Endodermal cell (in vitro differentiated cells): ENCODE measurements at regions not wholly inside any gene's neighbourhood (a gene's known extent, or its start where the extent isn't known, plus 50 kb on each side); places are given as distances from the start of the nearest gene placed in this dataset.

Experiments used
- DNase-seq: peaks from one replicate; pipeline ENCODE4 v3.0.0-alpha.2; 2017
- H3K27ac ChIP-seq: 2 replicates; pipeline ENCODE4 v1.5.1; 2013; ENCODE audit warnings: mild to moderate bottlenecking, low read depth, low read length, moderate library complexity
- H3K27me3 ChIP-seq: 2 replicates; pipeline ENCODE4 v1.6.1; 2013; ENCODE audit warnings: mild to moderate bottlenecking, low read length, moderate library complexity; ENCODE audit not compliant: insufficient read depth, control insufficient read depth, poor library complexity, severe bottlenecking
- H3K36me3 ChIP-seq: 2 replicates; pipeline ENCODE4 v1.7.0; 2013; ENCODE audit warnings: mild to moderate bottlenecking, low read length, moderate library complexity; ENCODE audit not compliant: control insufficient read depth, insufficient read depth
- H3K4me1 ChIP-seq: one replicate; pipeline ENCODE4 v1.7.0; 2013; ENCODE audit warnings: low read length; ENCODE audit not compliant: control insufficient read depth, insufficient read depth
- H3K4me3 ChIP-seq: 2 replicates; pipeline ENCODE4 v1.5.1; 2013; ENCODE audit warnings: mild to moderate bottlenecking, low read length, moderate library complexity
- H3K9ac ChIP-seq: 2 replicates; pipeline ENCODE4 v1.6.1; 2013; ENCODE audit warnings: mild to moderate bottlenecking, low read length, moderate library complexity; ENCODE audit not compliant: poor library complexity, severe bottlenecking; ENCODE audit errors: extremely low read depth
- H3K9me3 ChIP-seq: 2 replicates; pipeline ENCODE4 v1.6.1; 2013; ENCODE audit warnings: mild to moderate bottlenecking, low read length, moderate library complexity; ENCODE audit not compliant: control insufficient read depth
- H3K27ac Mint-ChIP-seq: 2 replicates; pipeline ENCODE4 v1.8.0; 2020; ENCODE audit warnings: mixed read lengths
- H3K27me3 Mint-ChIP-seq: 2 replicates; pipeline ENCODE4 v1.8.0; 2021; ENCODE audit warnings: mild to moderate bottlenecking, mixed read lengths; ENCODE audit not compliant: insufficient read depth
- H3K36me3 Mint-ChIP-seq: 2 replicates; pipeline ENCODE4 v1.8.0; 2020; ENCODE audit warnings: low read depth, mixed read lengths
- H3K4me1 Mint-ChIP-seq: 2 replicates; pipeline ENCODE4 v1.8.0; 2020; ENCODE audit warnings: mixed read lengths
- H3K4me3 Mint-ChIP-seq: 2 replicates; pipeline ENCODE4 v1.8.0; 2020; ENCODE audit warnings: mild to moderate bottlenecking, moderate library complexity, mixed read lengths
- H3K9me3 Mint-ChIP-seq: 2 replicates; pipeline ENCODE4 v1.8.0; 2020; ENCODE audit warnings: mild to moderate bottlenecking, mixed read lengths
- WGBS, 2 experiments: methylation state at CpG; one replicate each; pipeline versions ENCODE4 v1.1.5 to v1.1.7; 2013; ENCODE audit warnings: missing lambda C conversion rate in 2 of 2, mixed read lengths in 1 of 2; ENCODE audit not compliant: insufficient coverage in 1 of 2, insufficient read length in 1 of 2; 5-methylcytosine and 5-hydroxymethylcytosine counted together
- TF ChIP-seq, protein P1 (sequence below): fragments of 200-600 bp; sonication (generic); conservative IDR thresholded peaks from 2 replicates; pipeline ENCODE4 v1.5.0; 2021; ENCODE audit warnings: antibody characterized with exemption, mild to moderate bottlenecking

- H3K27ac ChIP-seq: no peak overlapping the region
- no peaks in the 10 kb centered on the region for H3K9me3 ChIP-seq
- no peak overlapping the region for H3K9ac ChIP-seq
- no peaks in the 10 kb centered on the region for H3K27me3 ChIP-seq
- Mint-ChIP-seq H3K9me3 (no peaks in the 10 kb centered on the region), H3K4me3 (no peak overlapping the region), H3K27me3 (peaks cover 1% of the 10 kb centered on the region), H3K27ac (no peak overlapping the region), H3K4me1 (peaks cover 3% of the 10 kb centered on the region), H3K36me3 (no peaks in the 10 kb centered on the region)
- H3K36me3 ChIP-seq: no peaks in the 10 kb centered on the region
- H3K4me1 ChIP-seq: no peaks in the 10 kb centered on the region
- TF ChIP-seq, protein P1, sequence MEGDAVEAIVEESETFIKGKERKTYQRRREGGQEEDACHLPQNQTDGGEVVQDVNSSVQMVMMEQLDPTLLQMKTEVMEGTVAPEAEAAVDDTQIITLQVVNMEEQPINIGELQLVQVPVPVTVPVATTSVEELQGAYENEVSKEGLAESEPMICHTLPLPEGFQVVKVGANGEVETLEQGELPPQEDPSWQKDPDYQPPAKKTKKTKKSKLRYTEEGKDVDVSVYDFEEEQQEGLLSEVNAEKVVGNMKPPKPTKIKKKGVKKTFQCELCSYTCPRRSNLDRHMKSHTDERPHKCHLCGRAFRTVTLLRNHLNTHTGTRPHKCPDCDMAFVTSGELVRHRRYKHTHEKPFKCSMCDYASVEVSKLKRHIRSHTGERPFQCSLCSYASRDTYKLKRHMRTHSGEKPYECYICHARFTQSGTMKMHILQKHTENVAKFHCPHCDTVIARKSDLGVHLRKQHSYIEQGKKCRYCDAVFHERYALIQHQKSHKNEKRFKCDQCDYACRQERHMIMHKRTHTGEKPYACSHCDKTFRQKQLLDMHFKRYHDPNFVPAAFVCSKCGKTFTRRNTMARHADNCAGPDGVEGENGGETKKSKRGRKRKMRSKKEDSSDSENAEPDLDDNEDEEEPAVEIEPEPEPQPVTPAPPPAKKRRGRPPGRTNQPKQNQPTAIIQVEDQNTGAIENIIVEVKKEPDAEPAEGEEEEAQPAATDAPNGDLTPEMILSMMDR: no peak
- WGBS, 2 experiments: 89 to 95% methylated on average over 2 to 4 of the region's 4 CpGs
- DNase-seq: no peak
- no peak overlapping the region for H3K4me3 ChIP-seq
Measured at GRCh38 chr5:171692936-171693335, 92.7 kb upstream of the SMIM23 start.

DNA sequence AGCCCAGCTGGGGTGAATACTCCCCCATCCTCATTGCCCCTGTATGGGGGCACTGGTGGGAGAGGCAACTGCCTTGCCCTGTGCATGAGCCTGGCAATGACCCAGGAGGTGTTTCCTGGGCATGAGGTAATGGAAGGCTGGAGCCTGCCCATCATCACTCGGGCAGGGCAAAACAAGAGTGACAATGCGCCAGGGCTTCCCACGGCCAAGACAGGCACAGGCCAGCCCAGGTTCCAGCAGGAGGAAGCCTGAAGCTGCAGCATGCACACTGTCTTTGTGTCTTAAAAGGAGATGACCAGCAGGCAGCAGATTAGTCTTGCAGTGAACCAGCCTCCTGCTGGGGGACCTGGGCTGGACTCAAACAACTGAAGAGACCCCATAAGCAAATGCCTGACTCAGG, 92.2 kb upstream of the SMIM23 start:
- Mint-ChIP-seq H3K36me3 (no peaks in the 10 kb centered on the region), H3K4me3 (no peak overlapping the region), H3K9me3 (no peaks in the 10 kb centered on the region), H3K27me3 (peaks cover 1% of the 10 kb centered on the region), H3K4me1 (peaks cover 3% of the 10 kb centered on the region), H3K27ac (no peak overlapping the region)
- Histone ChIP-seq H3K4me3 (no peak overlapping the region), H3K27me3 (no peaks in the 10 kb centered on the region), H3K9me3 (no peaks in the 10 kb centered on the region), H3K27ac (no peak overlapping the region), H3K9ac (no peak overlapping the region), H3K4me1 (no peaks in the 10 kb centered on the region), H3K36me3 (no peaks in the 10 kb centered on the region)
- WGBS, 2 experiments: 86 to 90% methylated on average over 2 to 3 of the region's 3 CpGs
- DNase-seq: no peak
- TF ChIP-seq, protein P1: no peak

DNA sequence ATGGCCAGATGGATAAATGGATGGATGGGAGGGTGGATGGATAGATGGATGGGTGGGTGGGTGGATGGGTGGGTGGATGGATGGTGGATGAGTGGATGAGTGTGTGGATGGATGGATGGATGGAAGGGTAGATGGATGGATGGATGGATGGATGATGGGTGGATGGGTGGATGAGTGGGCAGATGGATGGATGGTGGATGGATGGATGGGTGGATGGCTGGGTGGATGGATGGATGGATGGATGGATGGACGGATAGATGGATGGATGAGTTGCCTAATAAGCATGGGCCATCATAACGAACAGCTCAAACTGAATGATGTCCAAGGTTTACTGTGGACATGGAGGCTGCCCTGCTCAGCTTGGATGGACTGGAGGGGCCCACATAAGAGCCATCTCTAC, 89.8 kb upstream of the SMIM23 start:
- Histone ChIP-seq H3K4me3 (no peak overlapping the region), H3K27ac (no peak overlapping the region), H3K4me1 (no peaks in the 10 kb centered on the region), H3K9ac (no peak overlapping the region), H3K9me3 (no peaks in the 10 kb centered on the region), H3K36me3 (no peaks in the 10 kb centered on the region), H3K27me3 (no peaks in the 10 kb centered on the region)
- H3K36me3 Mint-ChIP-seq: no peaks in the 10 kb centered on the region
- H3K4me1 Mint-ChIP-seq: peaks cover 3% of the 10 kb centered on the region
- no peak for DNase-seq
- WGBS, 2 experiments: 85 to 90% methylated on average over 2 of the region's 2 CpGs
- peaks cover 1% of the 10 kb centered on the region for H3K27me3 Mint-ChIP-seq
- TF ChIP-seq, protein P1: no peak
- no peaks in the 10 kb centered on the region for H3K9me3 Mint-ChIP-seq
- no peak overlapping the region for H3K4me3 Mint-ChIP-seq
- H3K27ac Mint-ChIP-seq: no peak overlapping the region
